ENCODE measurements at regions not wholly inside any gene's neighbourhood (a gene's known extent, or its start where the extent isn't known, plus 50 kb on each side); places are given as distances from the start of the nearest gene placed in this dataset.

GRCh38 chr21:22691658-22692057, 1693.4 kb downstream of the NCAM2 start:
- no peaks in the 10 kb centered on the region for H3K36me3 ChIP-seq (ENCODE audit: low read depth)
- intact Hi-C loops (cut with DNase I, micrococcal nuclease) = no loop called here
- no peak for ATAC-seq
- H3K4me3 ChIP-seq = no peak overlapping the region
- no peak for TF ChIP-seq CTCF (IDR thresholded peaks at IDR 0.05)
- H3K9me3 ChIP-seq = peaks cover 71% of the 10 kb centered on the region
- no peaks in the 10 kb centered on the region for H3K4me1 ChIP-seq (ENCODE audit: low read depth)
- DNase-seq = no peak

- no peak for TF ChIP-seq CTCF (IDR thresholded peaks at IDR 0.05)
- peaks cover 22% of the 10 kb centered on the region for H3K9me3 ChIP-seq
- no peaks in the 10 kb centered on the region for H3K4me1 ChIP-seq (ENCODE audit: low read depth)
- DNase-seq (no peak), ATAC-seq (no peak)
- no peak overlapping the region for H3K4me3 ChIP-seq
- H3K36me3 ChIP-seq (ENCODE audit: low read depth) = no peaks in the 10 kb centered on the region
- intact Hi-C loops (cut with DNase I, micrococcal nuclease) = no loop called here
Observed at GRCh38 chr21:22703521-22703920, 1705.3 kb downstream of the NCAM2 start.

- no peaks in the 10 kb centered on the region for H3K4me1 ChIP-seq (ENCODE audit: low read depth)
- ATAC-seq (no peak), DNase-seq (no peak)
- H3K9me3 ChIP-seq = peaks cover 20% of the 10 kb centered on the region
- no peaks in the 10 kb centered on the region for H3K36me3 ChIP-seq (ENCODE audit: low read depth)
- no peak for TF ChIP-seq CTCF (IDR thresholded peaks at IDR 0.05)
- no peak overlapping the region for H3K4me3 ChIP-seq
- intact Hi-C loops (cut with DNase I, micrococcal nuclease) = no loop called here
Observed at GRCh38 chr21:22710721-22711120, 1712.5 kb downstream of the NCAM2 start.

- intact Hi-C loops (cut with DNase I, micrococcal nuclease) = no loop called here
- DNase-seq (no peak), ATAC-seq (no peak)
- Histone ChIP-seq H3K9me3 (peaks cover 20% of the 10 kb centered on the region), H3K36me3 (ENCODE audit: low read depth) (no peaks in the 10 kb centered on the region), H3K4me3 (no peak overlapping the region), H3K4me1 (ENCODE audit: low read depth) (no peaks in the 10 kb centered on the region)
- no peak for TF ChIP-seq CTCF (IDR thresholded peaks at IDR 0.05)
Observed at GRCh38 chr21:22711636-22712035, 1713.4 kb downstream of the NCAM2 start.

GRCh38 chr21:22725436-22725835, 1727.2 kb downstream of the NCAM2 start:
- no peak for DNase-seq
- no peak for ATAC-seq

More at GRCh38 chr21:22725436-22725835, 1727.2 kb downstream of the NCAM2 start:
- intact Hi-C loops (cut with DNase I, micrococcal nuclease) = no loop called here
- Histone ChIP-seq H3K4me1 (ENCODE audit: low read depth) (no peaks in the 10 kb centered on the region), H3K9me3 (peaks cover 52% of the 10 kb centered on the region), H3K36me3 (ENCODE audit: low read depth) (no peaks in the 10 kb centered on the region), H3K4me3 (no peak overlapping the region)
- TF ChIP-seq CTCF (IDR thresholded peaks at IDR 0.05) = no peak

Data from mucosa of descending colon (tissue), 3 donors.